HG03025 (cell line): ENCODE measurements at regions not wholly inside any gene's neighbourhood (a gene's known extent, or its start where the extent isn't known, plus 50 kb on each side); places are given as distances from the start of the nearest gene placed in this dataset.

ENCODE experiments used
- ATAC-seq: cut with Tn5 transposase; IDR thresholded peaks from one replicate; pipeline ENCODE4 v1.9.1; 2021; ENCODE audit warnings: mild to moderate bottlenecking, moderate library complexity; ENCODE audit not compliant: unreplicated experiment, low FRiP score

DNA sequence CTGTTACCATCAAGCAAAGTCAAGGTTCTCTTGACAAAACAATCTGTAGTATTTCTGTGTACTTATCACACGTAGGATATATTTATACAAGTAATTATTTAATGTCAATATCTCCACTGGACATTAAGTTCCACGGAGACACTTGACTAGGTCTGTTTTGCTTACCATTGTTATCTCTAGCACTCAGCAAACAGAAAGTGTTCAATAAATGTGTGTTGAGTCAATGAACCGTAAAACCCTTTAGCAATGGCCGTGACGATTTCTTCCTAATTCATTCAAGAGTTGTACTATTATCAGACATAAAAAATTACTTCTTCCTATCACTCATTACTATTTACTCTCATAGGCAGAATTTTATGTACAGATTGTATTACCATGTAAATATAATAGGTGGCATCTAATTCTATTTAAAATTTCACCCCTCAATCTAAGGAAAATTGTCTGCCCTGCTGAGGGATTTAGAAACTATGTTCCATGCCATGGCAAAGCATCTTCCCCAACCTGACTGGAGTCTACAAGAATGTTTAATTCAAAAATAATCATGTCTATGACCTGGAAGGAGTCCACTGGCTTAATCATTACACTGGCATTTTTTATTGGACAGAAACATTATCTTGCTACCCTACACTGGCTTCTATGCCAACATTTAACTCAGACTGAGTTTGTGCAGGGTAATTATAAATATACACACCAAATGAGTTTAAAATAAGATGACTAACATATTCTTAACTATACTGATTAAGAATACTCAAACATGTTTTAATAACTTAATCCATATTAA is 301.9 kb downstream of the ZEB2 start:
- no peak for ATAC-seq

DNA sequence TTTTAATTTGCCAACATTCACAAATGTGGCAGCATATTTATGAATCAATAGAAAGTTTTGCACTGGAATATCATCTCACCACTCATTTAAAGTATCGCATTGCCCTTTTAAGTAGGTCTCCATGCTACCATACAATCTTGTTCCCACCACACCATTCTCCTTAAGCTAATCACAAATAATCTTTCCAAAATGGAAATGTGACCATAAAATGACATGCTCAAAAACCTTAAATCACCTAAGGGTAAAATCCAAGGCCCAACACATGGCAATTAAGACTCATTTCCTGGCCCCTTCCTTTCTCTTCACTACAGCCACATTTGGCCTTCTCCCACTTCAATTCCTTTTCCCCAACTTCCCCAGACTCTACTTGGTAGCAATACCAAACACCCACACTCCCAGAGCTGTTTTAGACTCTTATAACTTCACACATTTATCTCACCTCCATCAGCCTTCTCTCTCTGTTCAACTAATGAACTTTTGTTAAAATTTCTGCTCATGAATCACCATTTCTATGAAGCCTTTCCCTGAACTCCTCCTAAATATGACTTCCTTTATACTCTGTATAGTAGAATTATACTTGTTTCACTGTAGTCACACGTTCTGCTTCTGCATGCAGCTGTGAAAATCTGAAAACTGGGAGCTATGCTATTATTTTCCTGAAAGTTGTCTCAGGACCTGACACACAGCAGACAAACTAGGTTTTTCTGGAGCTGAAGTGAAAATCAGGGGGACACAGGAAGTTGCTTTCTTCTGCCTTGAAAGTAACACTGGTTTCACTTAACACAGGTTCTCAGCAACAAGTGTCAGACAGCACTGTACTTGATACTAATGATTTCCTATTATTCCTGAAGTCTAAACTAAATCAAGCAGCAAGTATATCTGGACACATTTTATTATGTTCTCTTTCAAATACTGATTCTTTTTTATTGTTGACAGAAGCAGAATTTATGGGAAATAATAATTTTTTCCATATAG is 303.9 kb downstream of the ZEB2 start:
- ATAC-seq: peak; percentile 54

DNA sequence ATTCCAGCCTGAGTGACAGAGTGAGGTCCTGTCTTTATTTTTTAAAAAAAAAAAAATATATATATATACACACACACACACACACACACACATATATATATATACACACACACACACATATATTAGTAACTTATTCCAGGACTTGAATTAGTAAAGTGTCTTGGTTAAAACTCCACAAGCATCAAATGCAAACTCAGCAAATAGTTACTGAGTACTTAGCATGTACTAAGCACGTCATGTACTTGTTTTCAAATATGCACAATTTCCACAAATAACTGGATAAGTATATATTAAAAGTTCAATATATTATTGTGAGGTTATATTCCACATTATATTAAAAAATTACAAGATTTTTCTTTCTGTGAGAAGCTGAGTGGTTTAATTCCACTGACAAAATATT is 304.7 kb downstream of the ZEB2 start:
- no peak for ATAC-seq

DNA sequence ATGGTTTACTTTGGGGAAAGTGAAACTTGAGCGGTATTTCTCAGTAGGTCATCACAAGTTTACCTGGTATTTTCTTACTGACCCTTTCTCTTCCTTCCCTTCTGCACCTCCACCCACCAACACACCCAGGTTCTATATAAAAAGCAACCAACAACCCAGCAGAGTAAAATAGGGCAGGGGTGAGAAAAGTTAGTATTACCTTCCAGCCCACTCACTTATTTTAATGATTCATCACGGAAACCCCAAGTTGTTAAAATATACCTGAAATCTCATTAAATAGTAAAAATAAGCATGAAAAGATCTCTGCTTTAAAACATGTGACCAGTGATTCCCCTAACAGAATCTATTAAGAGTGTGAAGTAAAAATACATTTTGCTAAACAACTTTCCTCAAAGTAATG is 306.1 kb downstream of the ZEB2 start:
- peak; percentile 91 for ATAC-seq

DNA sequence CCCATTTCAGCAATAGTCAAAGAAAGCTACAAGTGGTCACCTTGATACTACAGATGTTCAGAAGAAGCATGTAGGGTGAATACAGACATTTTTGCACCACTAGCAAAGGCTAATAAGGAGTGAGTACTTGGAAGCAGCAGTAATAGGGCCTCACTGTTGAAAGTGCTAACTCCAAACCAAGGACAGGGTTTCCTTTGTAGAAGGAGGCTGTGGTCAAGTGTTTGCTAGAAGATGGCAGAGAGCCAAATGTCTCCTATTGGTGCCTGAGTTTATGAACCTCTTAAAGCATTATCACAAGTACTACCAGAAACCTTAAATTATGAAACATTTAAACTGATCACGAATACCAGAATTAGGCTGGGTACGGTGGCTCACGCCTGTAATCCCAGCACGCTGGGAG is 308.1 kb downstream of the ZEB2 start:
- no peak for ATAC-seq

DNA sequence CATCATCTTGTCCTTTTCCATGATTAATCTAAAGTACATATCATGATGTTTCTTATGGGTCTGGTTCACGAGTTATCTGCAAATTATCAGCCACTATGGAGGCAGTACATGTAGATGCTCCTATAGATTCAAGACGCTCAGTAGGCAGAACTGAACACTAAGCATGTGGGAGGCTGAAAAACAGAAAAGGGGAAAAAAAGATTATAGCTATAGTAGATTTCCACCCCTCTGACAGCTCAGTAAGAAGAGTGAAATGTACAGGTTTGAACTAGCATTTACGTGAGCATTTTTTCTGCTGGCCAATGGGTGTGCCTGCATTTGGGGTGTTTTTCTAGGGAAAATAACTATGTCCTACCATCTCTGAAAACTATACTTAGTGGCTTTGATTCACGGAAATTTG is 308.9 kb downstream of the ZEB2 start:
- no peak for ATAC-seq

DNA sequence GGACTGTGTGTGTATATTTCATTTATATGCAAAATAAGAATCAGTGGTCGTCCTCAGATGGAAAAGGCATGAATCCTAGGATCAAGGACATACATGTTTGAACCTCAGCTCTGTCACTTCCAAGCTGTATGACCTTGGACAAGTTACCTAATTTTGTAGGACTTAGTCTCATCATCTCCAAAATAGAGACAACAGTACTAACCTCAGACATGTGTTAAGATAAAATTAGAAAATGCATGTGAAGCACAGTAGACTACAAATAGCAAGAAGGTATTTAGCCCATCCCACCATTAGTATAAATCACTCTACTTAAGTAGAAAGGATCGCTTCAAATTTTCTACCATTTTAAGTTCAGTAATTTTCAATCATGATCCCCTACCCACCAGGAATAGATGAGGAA is 309.8 kb downstream of the ZEB2 start:
- ATAC-seq: no peak

DNA sequence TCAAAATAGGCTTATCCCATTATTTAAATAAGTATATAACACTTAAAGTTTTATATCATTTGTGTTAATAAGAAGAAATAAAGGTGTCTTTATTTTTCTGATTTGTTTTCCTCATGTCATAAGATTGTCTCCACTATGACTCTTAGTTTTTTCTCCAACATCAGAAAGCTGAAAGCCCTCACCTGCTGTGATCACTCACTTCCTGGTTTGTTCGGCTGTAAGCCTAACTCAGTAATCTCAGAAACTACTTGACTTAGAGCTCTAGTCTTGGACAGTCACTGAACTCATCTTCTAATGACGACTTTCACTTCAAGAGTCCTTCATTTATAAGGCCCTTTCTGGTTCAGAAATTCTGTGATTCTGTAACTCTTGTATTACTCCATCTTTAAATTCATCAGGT is 311.0 kb downstream of the ZEB2 start:
- ATAC-seq: no peak

DNA sequence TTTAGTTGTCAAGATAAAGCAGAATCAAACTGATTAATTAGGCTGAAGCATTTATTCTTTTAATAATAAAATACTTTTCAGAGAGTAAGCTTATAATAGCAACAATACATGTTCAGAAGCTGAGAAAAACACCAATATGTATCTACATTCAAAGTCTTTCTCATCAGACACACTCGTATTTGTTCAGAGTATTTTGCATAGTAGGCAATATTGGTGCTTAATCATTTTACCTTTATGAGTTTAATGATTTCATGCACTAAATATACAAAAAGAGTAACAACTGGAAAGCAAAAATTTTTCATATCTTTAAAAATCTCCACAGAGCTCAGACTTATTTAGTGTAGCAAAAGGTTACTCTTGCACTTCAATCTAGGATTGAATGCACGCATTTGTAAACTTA is 313.9 kb downstream of the ZEB2 start:
- ATAC-seq: no peak

DNA sequence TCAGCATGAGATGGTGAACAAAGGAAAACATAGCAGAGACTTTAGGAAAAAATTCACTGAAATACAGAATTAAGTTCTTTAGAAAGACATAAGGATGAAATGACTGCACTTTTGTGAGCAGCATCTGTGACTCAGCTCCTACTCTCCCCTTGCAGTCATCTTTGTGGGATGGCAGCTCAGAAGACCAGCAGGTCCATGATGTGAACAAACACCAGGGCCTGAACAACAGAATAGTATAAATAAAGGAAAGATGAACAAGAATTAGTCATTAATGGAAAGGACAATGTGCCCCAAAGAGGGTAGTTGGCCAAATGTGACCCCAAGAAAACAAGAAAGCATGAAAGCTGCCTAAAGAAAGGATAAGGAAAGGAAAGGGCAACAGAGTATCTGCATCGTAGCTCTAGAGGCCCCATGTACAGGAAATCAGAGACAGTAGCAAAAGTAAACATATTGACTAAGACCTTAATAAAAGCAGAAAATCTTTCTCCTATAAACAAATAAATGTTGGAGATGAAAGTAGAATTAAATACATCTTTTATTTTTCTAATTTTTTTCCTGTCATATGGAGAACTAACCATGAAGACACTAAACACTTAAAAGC is 318.0 kb downstream of the ZEB2 start:
- no peak for ATAC-seq

DNA sequence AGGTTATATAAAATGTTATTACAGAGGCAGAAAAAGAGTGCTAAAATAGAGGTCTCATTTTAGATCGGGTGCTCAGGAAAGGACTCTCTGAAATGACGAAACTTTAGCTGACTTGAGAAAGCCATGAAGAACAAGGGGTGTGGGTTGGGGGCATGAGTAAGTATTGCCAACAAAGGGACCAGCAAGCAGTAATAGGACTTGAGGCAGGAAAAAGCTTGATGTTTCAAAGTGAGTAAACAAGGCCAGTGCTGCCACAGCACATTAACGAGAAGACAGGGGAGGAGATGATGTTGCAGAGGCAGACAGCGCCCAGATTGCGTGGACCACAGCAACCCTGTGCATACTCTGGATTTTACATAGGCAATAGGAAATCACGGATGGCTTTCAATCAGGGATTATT is 318.8 kb downstream of the ZEB2 start:
- ATAC-seq: no peak

DNA sequence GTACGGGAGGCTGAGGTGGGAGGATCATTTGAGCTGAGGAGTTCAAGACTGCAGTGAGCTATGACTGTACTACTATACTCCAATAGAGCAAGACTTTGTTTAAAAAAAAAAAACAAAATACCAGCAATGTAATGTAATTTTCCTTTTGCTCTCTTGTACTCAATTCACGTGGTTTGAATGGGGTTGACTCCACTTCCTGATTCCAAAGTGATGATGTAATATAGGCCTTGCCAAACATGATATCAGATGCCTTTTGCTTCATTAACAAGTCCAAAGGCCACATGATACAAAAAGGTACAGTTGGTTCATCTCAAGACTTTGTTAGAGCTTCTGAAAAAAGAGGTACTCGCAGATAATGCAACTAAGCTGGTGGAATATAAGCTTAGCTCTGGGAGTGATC is 321.8 kb downstream of the ZEB2 start:
- no peak for ATAC-seq

DNA sequence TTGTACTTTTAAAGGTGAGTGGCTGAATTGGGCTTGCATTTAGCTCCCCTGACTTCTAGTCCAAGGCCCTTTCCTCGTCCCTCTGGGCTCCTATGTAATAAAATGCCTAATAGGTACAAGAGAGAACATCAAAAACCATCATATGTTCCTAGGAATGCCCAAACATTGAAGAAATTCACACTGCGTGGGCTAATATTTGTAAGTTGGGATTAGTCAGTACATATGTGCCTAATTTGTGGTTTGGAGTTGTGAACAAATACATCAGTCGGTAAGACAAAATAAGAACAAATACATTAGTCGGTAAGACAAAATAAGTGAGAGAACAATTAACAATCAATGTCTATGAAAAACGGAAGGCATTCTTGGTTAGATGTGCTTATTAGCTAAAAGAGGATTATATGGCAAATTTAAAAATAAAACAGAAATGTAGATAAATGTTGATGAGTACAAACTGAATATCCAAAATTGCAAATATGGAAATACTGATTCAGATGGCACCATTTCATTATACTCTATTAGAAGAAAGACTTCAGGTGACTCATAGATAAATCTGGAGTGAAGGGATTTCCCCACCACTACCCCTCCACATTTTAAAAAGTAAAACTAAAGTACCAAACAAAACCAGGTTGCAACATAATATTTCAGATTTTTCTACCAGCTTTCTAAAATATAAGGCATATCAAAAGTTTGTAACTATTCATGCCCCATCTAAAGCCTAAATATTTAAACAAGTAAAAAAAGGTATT is 325.4 kb downstream of the ZEB2 start:
- ATAC-seq: no peak

DNA sequence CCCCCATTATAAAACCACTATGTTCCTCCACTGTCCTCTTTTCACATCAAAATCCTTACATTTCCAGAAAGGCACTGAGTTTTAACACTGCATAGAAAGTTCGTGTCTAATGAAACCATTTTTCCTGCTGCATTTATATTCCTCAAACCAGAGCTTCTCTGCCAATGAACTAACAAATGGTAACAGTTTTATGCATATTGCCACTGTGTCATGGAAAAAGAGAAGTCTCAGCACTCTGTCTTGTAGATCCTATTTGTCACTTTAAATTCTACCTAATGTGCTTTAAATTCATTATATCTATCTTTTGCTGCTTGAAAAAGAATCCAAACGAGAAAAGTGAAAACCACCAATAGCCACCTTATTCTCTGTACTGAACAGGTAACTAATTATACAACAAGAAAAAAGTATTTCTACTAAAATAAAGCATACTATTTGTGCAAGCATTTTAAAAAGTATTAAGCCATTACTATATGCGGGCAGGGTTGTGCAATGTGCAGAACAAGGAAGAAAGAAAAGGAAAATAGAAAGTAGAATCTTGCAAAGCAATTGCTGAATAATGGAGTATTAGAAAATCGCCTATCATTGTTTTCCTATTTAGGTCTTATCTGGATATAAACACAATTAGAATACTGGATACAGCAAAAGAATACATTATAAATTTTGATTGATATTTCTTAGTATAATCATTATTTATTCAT is 328.9 kb downstream of the ZEB2 start:
- no peak for ATAC-seq

DNA sequence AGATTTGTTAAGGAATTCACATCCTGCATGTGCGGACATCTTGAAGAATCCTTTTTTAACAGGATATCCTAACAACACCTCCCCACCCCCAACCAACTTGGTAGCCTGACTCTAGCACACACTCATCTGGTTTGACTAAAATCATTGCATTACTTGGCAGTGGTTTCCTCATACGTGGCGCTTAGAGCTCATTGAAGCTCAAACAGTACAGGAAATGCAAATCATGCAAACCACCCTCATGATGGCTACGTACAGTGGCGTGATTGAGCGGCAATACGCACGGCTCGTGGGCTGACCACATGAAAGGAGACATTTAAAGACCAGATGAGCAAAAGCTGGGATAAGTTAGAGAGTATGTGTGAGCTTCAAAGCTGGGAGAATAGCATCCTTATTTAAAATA is 336.2 kb downstream of the ZEB2 start:
- peak; percentile 63 for ATAC-seq

DNA sequence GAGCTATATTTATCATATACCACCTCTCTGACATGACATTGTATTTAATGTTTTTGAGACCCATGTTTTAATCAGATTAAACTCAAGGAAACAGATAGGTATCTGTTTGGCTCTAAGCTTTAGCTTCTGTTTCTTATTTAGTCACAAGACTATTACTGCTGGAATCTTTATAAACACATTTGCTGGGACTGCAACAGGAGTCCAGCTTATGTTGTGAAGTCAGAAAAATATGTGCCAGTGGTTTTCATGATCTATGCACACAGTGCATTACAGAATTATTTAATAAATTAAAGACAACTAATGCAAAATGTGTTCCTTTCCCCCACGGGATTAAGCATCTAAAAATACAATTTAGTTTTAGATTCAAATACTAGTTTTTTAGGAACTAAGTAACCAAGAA is 338.9 kb downstream of the ZEB2 start:
- ATAC-seq: no peak

DNA sequence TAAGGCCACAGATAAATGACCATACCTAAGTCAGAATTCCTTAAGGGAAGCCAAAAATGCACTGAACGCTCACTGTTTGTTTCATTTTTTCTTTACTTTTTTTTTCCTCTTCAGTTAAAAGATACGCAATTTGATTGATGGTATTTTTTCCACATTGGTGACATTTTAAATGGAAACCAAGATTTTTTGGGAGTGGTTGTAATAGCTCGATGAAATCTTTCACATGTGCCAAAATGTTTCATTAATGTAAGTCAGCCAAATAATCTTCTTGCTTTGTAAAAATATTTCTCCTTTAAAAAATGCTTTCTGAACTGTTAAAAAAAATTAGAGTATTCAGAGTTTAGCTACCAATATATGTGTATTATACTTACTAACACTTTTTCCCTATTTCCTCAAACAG is 339.8 kb downstream of the ZEB2 start:
- no peak for ATAC-seq

DNA sequence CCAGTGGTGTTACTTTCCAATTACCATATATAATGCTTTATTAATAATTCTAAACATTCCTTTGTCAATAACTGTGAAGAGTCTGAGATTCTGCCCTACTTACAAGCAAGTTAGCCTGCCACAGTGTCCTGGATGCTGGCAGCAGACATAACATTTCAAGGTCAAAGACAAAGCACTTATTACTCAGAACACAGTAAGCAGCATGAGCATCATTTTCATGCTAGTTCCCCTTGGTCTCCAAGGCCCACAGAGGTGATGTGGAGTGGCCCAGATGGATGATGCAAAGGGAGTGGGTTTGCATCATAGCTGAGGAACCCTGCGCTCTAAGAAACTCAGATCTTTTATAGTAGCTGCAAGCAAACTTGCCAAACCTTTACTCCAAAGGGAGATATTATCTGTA is 349.7 kb downstream of the ZEB2 start:
- ATAC-seq: no peak

DNA sequence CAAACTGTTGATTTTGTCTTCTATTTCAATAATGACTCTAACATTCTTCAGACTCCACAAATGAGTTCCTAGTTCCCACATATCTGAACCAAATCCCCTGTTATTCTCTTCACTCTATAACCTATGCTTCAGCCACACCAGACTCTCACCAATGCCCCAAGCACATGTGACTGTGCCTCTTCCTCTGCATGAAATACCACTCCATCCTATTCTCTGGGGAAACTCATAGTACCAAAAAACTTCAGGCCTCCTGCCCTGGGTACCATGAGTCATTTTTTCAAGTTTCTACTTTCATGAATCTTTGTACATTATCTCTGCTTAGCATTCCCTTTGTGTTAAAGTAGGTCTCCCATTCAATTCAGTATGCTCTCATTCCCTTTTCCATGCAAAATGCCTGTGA is 353.2 kb downstream of the ZEB2 start:
- ATAC-seq: no peak

DNA sequence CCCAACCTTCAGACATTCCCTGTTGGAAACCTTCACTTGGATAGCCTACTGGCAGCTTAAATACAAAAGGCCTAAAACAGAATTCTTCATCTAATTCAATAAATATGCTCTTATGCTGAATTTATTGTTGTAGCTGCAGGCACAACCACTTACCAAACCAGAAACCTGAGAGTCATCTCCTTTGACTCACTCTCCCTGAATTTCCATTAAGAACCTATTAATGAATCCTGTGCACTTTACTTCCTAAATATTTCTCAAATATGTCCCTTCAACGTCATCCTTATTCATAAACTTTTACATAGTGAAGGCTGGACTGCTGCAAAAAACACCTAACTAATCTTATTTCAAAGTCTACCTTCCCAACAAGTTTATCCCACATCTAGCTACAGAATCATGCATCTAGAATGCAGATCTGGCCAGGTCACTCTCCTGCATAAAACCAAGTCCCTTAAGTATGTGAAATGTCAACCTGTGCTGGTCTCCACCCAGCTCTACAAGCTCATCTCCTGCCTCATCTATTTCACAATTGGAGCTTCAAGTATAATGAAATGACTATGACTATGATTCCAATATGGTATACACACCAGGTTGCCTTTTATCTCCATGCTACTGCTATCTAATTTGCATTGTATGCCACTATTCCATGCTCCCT is 354.2 kb downstream of the ZEB2 start:
- ATAC-seq: no peak
